GM12891 (cell line): ENCODE measurements at regions not wholly inside any gene's neighbourhood (a gene's known extent, or its start where the extent isn't known, plus 50 kb on each side); places are given as distances from the start of the nearest gene placed in this dataset.

Experiments
- POU2F2 ChIP-seq: IDR thresholded peaks from 2 replicates; pipeline ENCODE4 v1.6.1; 2011; ENCODE audit warnings: low read depth, mild to moderate bottlenecking, control low read depth, low read length, moderate library complexity
- TAF1 ChIP-seq: IDR thresholded peaks from 2 replicates; pipeline ENCODE4 v1.6.1; 2011; ENCODE audit warnings: low read depth, low read length, control low read depth

- TF ChIP-seq TAF1 (no peak), POU2F2 (no peak)
Observed at GRCh38 chr2:200131307-200131706, 175.2 kb upstream of the SPATS2L start.
